Thymus (tissue), 11 donors: ENCODE measurements at regions not wholly inside any gene's neighbourhood (a gene's known extent, or its start where the extent isn't known, plus 50 kb on each side); places are given as distances from the start of the nearest gene placed in this dataset.

Experiments
- DNase-seq, 9 donors: peaks; one replicate each; pipeline ENCODE4 v3.0.0-alpha.2; 2013; ENCODE audit warnings: low spot score in 9 of 9, low read depth in 6 of 9, missing footprints in 1 of 9
- H3K27ac ChIP-seq, 2 donors: one replicate each; pipeline ENCODE4 v1.5.1; 2013; ENCODE audit warnings: control low read depth in 1 of 2, low read depth in 1 of 2, low read length in 1 of 2, mild to moderate bottlenecking in 1 of 2, moderate library complexity in 1 of 2
- H3K27me3 ChIP-seq, 2 donors: one replicate each; pipeline ENCODE4 v1.5.1; 2013; ENCODE audit warnings: low read length in 1 of 2; ENCODE audit not compliant: control insufficient read depth in 2 of 2, insufficient read depth in 1 of 2
- H3K36me3 ChIP-seq, 2 donors: one replicate each; pipeline ENCODE4 v1.5.1; 2013; ENCODE audit warnings: low read length in 1 of 2, mild to moderate bottlenecking in 1 of 2, moderate library complexity in 1 of 2; ENCODE audit not compliant: control insufficient read depth in 2 of 2, insufficient read depth in 2 of 2
- H3K4me1 ChIP-seq, 2 donors: one replicate each; pipeline ENCODE4 v1.5.1; 2013; ENCODE audit warnings: low read length in 2 of 2; ENCODE audit not compliant: control insufficient read depth in 2 of 2, insufficient read depth in 2 of 2
- H3K4me3 ChIP-seq, 2 donors: one replicate each; pipeline ENCODE4 v1.5.1; 2013; ENCODE audit warnings: low read length in 2 of 2, control low read depth in 1 of 2, mild to moderate bottlenecking in 1 of 2
- H3K9me3 ChIP-seq, 2 donors: one replicate each; pipeline ENCODE4 v1.5.1; 2013; ENCODE audit warnings: low read length in 1 of 2, mild to moderate bottlenecking in 1 of 2; ENCODE audit not compliant: control insufficient read depth in 2 of 2, insufficient read depth in 1 of 2
- WGBS: extraction: QIAGEN DNeasy Blood & Tissue Kit; methylation state at CpG from one replicate; pipeline ENCODE4 v1.1.7; 2013; 5-methylcytosine and 5-hydroxymethylcytosine counted together
- donor health status: healthy.

GRCh38 chr2:33650171-33650570 lies 51.1 kb upstream of the FAM98A start:
- no peak overlapping the region for H3K4me3 ChIP-seq

More at GRCh38 chr2:33650171-33650570, 51.1 kb upstream of the FAM98A start:
- Histone ChIP-seq H3K27me3 (no peaks in the 10 kb centered on the region), H3K9me3 (peaks cover 0 to 3% of the 10 kb centered on the region in 2 donors), H3K4me1 (no peaks in the 10 kb centered on the region), H3K27ac (no peak overlapping the region), H3K36me3 (no peaks in the 10 kb centered on the region)
- WGBS: 98% methylated on average over 1 of the region's 1 CpG
- DNase-seq: no peak
